Activated CD8-positive, alpha-beta memory T cell treated with anti-CD3 and anti-CD28 coated beads, Interleukin-2, amount 50 U/mL, for 48 hours (primary cell): ENCODE measurements at regions not wholly inside any gene's neighbourhood (a gene's known extent, or its start where the extent isn't known, plus 50 kb on each side); places are given as distances from the start of the nearest gene placed in this dataset.

Source experiments
- DNase-seq: peaks from one replicate; pipeline ENCODE4 v3.0.0-alpha.2; 2020

DNA sequence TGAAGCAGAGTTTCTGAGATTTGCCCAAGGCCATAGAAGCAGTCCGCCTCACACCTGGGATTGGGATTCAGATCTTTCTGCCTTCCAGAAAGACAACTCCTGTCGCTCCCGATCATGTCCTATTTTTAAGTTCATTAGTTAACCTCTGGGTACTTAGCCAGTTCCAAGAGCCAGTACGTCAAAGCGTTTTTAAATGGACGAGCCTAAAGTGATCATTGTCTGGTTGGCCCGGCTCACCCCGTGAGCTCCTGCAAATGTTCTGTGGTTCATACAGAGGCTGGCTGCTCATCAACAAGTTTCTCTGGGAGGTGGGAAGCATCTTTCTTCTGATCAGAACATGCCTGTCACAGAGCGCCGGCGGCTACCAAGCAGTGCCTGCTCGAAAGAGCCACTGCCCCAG is 554.5 kb upstream of the WWC1 start:
- DNase-seq, result no peak

DNA sequence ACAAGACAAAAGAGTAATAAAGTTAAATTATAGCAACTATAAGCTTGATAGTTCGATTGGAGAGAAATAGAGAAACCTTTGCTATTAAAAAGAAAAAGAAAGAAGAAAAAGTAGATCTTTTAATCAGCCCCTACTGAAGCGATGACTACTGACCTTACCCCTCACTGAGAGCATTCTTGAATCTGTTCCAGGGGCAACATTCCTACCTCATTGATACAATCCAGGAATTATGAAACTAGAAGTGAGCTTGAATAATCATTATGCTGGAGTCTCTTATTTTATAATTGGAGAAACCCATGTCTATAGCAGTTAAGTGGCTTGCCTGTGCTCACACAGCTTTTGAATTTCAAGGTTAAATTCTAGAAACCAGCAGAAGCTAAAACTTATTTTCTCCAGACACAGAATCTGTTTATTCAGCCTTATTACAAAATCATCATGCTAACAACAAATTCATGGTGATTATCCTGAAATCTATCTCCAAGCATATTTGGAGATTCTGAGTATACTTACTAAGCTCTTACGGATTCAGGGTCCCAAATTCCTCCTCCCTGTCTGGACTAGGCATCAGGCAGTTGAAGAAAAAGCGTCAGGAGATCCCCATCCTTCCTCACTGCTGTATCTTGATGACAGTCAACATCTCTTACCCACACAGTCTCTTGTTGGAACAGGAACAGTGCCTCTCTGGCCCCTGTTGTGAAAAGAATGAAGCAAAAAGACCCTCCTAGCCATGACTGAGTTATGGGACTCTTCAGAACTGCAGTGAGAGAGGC is 547.6 kb upstream of the WWC1 start:
- DNase-seq, result no peak

DNA sequence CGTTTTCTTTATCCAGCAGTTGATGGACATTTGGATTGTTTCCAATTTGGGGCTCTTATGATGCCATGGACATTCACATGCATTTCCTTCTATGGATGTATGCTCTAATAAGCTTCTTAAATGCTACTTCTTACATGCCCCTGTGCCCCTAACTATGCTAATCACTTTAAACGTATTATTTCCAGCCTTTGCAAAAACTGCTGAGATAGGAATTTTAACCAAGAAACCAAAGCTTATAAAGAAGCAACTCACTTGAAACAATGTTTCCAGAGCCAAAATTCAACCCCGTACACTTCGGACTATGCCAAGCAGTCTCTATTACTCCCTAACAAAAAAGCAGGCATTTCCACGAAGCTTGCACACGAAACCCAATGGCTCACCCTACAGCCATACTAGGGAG is 545.6 kb upstream of the WWC1 start:
- no peak for DNase-seq

DNA sequence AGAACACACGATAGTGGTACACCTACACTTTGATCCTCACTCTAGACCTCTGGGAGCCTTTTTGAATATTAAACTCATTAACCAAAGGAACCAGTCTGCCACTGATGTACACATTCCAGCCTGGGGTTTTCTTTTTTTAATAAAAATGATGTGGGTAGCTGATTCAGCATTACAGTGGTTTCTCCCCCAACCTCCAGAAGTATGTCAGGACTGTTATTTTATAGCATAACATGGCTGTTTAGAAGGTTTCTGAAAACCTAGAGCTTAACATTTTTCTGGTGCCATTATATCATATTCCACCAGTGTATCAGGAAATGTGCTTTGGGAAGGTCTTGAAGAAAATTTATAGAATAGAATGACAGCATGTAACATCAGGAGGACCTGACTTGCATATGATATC is 540.9 kb upstream of the WWC1 start:
- no peak for DNase-seq

DNA sequence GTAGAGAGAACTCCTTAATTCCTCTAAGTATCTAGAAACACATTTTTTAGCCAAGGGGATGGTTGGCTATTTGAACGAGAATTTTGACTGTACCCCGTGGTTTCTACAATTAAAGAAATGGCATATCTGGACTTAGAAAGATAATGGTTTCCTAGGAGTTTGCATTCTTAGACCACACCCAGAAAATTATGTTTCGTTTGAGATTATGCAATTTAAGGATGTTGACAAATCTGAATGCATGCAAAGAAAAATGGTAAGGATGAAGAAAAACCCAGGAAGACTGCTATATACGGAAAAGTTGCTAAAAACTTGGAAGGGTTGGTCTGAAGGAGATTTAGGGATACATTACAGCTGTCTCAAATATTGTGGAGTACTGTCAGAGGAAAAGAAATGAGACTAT is 538.5 kb upstream of the WWC1 start:
- no peak for DNase-seq

DNA sequence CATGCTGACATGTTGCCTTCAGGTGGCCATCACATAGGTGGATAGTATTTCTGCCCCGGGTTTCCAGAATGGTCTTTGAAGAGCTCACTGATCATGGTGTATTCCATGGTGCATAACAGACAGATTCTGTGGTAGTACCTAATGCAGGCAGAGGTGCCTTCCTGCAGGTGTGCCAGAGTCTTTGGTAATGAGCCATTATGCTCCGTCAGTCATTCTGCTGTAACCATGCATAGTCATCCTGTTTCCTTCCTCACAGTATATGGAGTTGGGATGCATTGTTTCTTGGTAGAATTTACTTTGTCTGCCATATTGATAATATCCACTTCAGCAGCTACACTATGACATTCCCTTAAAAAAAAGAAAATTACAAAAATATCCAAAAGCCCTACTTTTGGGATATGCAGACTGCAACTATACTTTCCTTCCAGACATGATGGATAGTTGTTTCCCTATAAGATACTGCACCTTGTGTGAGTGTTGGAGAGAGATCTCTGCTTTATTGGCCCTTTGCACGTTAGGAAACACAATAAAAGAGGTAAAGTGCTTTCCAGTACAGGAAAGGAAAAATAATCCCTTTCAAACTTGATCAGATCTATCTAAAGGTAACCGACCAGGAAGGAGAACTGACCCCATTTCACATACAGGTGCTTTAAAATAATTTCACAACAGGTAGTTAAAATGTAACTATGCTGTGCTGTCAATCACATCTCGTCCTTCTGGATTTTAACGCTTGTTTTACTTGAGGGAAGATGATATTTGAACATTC is 537.5 kb upstream of the WWC1 start:
- no peak for DNase-seq

DNA sequence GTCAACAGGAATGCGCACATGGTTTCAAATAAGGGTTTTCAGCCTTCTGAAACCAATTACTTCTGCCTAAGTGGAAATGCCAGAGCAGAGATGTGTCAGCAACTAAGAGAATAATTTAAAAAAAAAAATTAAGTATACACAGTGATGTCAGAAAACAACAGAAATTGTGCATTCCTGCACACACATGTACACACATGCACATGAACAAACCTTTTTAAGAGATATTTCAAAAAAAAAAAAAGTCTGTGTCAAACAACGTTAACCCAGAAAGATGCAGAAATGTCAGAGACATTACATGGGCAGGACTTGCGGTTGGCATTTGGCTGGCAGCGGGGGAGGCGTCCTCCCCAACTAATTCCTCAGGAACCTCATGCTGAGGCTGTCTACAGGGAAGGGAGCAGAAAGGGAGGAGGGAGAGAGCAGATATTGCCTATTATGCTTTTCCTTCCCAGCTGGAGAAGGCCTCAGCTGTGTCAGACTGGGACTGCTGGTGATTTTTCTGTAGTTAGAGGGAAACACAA is 536.9 kb upstream of the WWC1 start:
- no peak for DNase-seq

DNA sequence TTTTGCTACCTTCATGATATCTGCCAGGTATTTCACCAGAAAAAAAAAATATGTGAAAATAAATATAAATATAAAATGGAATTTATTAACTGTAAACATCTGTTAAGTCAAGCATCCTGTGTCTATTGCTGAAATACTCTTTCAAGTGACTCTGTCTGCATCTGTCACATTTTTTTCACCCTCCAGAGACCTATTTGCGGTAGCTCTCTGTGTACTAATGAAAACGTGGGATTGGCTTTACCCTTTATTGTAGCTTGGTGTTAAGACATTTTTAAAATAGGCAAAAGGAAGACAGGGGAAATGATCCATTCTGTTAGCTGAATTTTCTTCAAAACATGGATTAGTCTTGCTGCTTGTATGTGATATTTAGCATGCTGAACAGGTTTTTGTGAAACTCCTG is 536.0 kb upstream of the WWC1 start:
- DNase-seq, result no peak

DNA sequence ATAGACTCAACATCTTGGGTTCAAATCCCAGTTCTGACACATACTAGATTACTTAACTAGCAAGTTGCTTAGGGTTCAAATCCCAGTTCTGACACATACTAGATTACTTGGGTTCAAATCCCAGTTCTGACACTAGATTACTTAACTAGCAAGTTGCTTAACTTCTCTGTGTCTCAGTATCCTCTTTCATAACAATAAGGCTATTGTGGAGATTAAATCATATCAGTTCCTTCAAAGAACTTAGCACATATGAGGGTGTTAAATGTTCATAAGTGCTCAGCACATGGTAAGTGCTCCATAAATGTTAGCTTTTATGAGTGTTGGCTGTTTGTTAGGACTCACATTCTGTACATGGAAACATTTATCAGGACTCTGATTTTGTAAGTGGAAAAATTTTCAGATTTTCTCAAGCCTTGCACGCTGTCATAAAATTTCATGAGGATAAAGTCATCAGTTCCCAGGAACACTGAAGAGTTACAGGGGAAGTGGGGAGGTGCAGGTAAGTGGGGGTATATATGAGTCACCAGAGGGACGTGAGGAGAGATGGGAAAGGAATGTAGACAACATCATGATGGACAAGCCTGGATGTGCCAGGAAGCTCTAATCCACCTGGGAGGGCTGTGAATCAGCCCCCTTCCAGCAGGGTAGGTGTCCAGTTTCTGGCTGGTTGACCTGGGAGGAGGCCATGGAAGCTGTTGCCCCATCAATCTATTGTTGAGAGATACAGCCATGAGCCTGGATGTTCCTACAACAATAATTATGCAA is 532.2 kb upstream of the WWC1 start:
- DNase-seq, result no peak

DNA sequence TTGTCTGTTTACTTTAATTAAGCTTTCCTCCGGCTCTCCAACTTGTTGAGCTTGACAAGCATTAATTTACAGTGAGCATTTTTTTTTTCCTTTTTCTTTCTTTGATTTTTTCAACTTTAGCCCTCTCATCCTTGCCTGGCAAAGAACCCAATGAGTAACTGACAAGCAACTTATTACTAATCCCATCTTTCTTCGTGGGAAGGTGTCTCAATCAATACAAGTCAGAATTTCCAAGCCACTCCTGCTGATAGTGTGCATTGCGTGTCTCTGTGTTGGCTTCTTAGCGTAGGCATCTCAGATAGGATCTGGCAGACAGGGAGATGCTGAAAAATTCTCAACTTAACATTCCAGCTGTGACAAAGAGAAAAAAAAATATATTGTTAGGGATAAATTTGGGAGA is 527.7 kb upstream of the WWC1 start:
- no peak for DNase-seq

DNA sequence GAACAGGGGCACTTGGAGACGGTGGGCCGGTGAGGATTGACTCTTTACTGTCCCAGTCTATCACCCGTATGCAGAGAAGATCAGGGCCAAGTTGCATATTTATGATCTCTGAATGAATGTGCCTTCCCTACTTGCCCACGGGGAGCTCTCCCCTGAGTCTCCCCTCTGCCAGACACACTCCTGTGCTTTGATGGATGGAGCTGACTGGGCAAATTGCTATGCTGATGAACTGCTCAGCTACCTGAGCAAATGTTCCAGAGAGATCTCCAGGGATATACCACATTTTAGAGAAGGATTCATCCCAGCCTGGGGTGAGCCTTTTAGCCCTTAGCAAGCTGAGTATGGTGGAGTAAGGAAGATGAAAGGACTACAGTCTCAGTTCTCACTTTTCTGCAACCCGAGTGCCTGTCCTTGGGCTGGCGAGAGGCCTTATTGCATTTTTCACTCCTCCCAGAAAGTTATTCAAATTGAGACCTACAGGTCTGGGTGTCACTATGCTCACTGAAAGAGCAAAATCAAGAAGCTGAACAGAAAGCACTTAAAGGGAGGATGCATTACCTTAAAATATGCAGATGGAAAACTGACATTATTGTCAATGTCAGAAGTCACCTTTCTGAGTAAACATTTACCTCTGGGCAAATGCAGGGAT is 526.7 kb upstream of the WWC1 start:
- DNase-seq, result no peak

DNA sequence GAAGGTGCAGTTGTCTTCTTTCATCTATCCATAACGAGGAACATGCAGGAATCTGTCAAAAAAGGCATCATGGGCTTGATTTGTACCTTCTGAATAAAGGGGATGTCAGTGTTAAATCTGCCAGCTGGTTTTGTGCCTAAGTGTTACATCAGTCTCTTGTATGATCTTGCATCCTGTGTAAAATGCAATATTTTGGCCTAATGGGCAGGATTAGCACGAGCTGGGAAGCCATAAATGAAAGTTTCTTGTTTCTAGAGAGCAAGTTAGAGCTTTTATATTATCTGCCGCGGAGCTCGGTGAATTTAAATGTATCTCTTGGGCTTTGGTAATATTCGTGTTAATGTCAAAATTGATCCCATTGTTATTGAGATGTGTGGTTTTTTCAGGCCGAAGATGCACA is 526.1 kb upstream of the WWC1 start:
- DNase-seq, result no peak

DNA sequence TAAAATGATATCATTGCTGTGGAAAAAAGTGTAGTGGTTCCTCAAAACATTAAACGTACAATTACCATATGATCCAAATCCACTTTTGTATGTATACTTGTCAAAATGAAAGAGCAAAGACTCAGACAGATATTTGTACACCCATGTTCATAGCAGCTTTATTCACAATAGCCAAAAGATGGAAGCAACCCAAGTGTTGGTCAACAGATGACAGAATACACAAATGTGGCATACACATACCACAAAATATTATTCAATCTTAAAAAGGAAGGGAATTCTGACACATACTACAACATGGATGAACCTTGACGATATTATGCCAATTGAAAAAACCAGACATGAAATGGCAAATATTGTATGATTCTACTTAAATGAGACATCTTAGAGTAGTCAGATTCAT is 524.5 kb upstream of the WWC1 start:
- no peak for DNase-seq

DNA sequence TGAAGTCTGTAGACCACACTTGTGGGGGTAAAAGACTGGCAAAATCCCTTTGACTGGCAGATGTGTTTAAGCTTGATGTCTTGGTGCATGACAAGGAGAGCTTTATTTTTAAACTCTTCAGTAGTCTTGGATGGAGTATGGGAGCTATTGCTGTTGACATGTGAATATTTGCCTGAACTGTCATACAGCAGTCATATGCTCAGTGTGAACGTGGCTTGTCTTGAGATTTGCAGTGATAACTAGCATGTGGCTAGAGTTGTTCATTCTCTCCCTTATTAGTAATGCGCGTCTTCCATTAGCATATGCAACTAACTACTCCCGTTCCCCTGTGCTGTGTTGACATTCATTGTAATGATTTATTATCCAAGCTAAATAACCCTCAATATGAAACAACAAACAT is 523.6 kb upstream of the WWC1 start:
- DNase-seq, result no peak

DNA sequence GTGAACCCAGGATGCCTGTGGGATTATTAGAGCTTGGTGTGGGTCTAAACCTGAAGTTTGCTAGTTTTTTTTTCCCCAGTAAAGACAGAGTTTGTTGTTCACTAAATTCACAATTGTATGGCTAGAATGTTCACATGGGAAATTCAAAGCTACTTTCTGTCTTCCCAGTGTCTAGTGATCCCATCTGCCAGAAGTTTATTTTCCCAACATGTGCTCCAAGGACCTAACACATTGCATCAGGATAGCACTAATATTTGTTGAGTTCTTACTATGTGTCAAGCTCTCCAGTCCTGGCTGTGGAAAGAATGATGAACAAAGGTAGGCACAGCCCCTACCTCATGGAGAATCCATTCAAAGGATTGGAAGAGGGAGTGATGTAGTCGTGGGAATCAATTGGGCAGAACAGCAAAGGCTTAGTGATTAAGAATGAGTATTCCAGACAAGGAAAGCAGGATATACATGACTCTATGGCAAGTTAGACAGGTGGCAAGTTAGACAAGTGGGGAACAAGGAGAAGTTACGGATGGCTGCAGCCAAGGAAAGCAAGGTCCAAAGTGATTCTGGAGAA is 521.5 kb upstream of the WWC1 start:
- DNase-seq, result no peak

DNA sequence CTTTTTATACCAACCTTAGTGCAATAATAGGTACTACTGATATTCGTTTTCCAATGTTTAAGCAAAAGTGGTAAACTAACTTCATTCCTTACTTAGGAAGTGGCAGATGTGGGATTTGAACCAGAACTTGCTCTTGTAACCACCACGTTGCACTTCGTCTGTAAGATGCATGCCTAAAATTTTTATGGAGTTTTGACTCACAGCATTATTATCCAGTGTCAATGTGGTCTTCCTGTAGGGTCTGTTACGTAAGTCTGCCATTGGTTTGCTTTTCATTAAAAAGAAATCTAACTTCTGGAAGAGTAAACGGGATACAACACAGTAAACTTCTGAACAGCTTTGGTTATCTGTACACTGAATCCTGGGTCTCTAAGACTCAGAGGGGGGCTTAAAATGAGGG is 521.0 kb upstream of the WWC1 start:
- no peak for DNase-seq

DNA sequence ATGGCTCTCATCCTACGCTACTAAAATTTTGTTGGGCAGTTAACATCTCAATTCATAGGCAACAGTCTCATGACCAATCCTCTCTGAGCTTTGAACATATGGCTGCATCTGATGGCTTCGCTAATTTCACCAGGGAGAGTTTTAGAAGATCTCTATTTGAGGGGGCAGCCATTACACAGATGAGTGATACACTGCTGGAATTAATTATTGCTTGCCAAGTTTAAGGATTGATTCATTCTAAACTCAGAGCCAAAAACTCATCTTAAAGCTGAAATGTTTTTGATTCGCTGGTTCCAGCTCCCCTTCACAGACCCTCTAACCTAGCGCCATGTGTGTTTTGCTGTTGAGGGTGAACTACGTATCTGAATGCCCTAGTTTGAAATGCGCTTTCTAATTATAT is 519.9 kb upstream of the WWC1 start:
- no peak for DNase-seq

DNA sequence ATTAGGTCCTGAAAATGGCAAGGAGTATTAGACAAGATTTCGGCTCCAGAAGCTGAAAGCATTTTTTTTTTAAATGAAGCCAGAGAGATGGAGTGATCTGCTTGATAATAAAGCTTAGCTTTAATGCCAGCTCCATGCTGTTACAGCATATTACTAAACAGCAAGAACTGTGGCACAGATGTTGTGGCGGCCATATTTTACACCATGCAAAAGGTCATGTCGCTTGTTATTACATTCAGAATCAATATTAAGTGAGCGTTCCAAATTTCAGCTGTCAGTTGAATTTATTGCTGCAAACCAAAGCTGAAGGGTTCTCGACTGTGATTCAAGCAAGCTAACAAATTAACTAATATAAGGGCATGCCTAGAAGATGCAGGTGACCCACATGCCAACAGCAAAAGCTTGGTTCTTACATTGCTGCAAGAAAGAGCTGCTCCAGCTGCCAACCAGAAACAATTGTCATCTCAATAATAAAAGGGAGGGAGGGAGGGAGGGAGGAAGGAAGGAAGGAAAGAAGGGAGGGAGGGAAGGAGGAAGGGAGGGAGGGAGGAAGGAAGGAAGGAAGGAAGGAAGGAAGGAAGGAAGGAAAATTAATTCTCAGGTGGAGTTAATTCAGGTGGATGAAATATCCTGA is 517.7 kb upstream of the WWC1 start:
- no peak for DNase-seq

DNA sequence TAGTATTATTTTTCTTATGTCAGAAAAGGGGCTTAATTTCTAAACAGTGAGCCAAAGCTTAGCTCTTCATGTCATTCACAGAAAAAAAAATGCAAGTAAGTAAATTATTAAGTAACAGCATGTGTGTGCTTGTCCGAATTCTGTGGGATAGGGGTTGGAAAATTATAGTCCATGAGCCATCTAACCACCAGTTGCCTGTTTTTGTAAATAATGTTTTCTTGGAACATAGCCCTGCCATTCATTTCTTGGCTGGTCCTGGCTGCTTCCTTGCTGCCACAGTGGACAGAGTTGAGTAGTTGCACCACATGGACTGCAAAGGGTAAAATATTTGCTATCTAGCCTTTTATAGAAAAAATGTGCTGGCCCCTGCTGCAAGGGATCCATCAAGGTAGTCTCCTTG is 513.7 kb upstream of the WWC1 start:
- DNase-seq, result no peak

DNA sequence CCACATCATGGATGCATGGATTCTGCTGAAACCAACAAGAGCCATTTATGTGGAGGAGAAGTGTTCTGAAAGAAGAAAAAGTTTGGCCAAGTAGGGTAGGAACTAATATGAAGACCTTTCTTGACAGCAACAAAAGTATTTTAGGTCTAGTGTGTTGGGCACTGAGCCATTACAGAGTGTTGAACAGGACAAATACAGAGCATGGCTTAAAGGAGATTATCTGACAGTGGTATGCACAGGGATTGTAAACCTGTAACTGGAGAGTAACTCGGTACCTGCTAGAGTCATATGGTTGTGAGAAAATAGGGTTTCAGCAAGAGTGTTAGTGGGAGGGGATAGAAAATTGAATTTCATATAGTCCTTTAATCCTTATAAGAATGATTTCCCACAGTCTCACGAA is 513.2 kb upstream of the WWC1 start:
- DNase-seq, result no peak

DNA sequence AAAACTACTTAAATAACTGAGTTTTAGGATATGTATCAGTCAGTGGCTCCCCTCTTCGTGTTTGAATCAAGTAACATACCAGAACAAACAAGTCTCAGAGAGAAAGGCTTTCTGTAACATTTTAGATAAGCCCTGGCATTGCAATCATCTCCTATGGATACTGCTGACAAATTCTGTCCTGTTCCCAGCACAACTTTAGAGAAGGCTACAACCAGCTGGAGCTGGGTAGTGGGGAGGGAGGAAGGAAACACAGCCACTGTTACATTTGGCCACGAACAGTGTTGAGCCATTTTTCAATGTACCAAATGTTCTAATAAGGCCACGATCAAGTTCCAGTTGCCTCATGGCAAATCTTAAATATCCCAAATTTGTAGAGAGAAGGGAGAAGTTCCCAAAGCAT is 511.8 kb upstream of the WWC1 start:
- no peak for DNase-seq

DNA sequence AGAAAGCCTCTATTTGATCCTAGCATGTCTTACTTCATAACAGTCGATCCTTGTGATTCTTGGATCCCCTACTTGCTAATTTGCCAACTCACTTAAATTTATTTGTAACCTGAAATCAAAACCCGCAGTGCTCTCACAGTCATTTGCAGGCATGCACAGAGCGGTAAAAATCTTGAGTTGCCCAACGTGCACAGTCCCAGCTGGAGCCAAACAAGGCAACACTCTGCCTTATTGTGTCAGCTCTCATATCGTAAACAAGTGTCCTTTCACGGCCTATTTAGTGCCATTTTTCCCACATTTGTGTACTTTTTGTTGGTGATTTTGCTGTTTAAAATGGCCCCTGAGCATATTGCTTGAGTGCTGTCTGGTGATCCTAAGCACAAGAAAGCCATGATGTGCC is 511.3 kb upstream of the WWC1 start:
- no peak for DNase-seq
